A549 (cell line): ENCODE measurements at regions not wholly inside any gene's neighbourhood (a gene's known extent, or its start where the extent isn't known, plus 50 kb on each side); places are given as distances from the start of the nearest gene placed in this dataset.

ENCODE experiments used
- EP300 ChIP-seq, 2 experiments: fragments of >200 bp; sonication (Bioruptor Twin); formaldehyde crosslinking; IDR thresholded peaks; 2 replicates in 1 of 2; 3 replicates in 1 of 2; pipeline ENCODE4 v1.6.1; 2016 to 2017
- GATA3 ChIP-seq: IDR thresholded peaks from 2 replicates; pipeline ENCODE4 v1.6.1; 2012; ENCODE audit warnings: borderline replicate concordance
- HDAC2 ChIP-seq: fragments of 200-600 bp; sonication (generic); IDR thresholded peaks from 2 replicates; pipeline ENCODE4 v1.6.1; 2016
- JUN ChIP-seq, 2 experiments: fragments of >200 bp; sonication (Bioruptor Twin); formaldehyde crosslinking; IDR thresholded peaks; 2 replicates in 1 of 2; 3 replicates in 1 of 2; pipeline ENCODE4 v1.6.1; 2016 to 2017
- POLR2A ChIP-seq: IDR thresholded peaks from 2 replicates; pipeline ENCODE4 v1.6.1; 2012; ENCODE audit warnings: mild to moderate bottlenecking, low read length
- RAD21 ChIP-seq, 2 experiments: fragments of >200 bp in 1 of 2; sonication (Bioruptor Twin) in 1 of 2; formaldehyde crosslinking in 1 of 2; IDR thresholded peaks in 1 of 2; conservative IDR thresholded peaks in 1 of 2; 2 replicates in 1 of 2; 3 replicates in 1 of 2; pipeline ENCODE4 v1.6.1; 2012 to 2018; ENCODE audit warnings: inconsistent platforms in 1 of 2
- RFX5 ChIP-seq: fragments of 450-650 bp; IDR thresholded peaks from 2 replicates; pipeline ENCODE4 v1.7.1; 2014; ENCODE audit warnings: antibody characterized with exemption, mild to moderate bottlenecking, moderate library complexity
- TF ChIP-seq, protein P1 (sequence below): IDR thresholded peaks from 2 replicates; pipeline ENCODE4 v1.6.1; 2012
- TF ChIP-seq, protein P2 (sequence below): fragments of >200 bp; sonication (Bioruptor Twin); formaldehyde crosslinking; IDR thresholded peaks from 3 replicates; pipeline ENCODE4 v1.5.1; 2016

DNA sequence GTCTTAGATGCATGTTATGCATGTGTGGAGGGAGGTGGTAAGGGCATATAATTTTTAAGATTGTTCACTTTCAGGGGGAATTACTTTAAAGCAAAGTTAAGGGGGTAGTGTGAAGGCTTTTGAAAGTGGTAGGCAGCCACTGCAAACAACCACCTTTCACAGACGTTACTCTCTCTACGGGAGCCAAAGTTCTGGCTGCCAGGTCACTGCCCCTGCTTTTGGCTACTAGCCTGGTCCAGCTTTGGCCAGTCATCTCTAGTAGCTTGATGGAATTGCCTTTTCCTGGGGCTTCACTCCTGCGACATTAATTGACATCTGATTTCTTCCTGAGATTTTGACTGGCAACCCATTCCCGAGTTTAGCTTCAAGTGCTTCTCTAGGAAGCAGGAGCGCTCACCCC is 397.5 kb downstream of the CDH11 start:
- TF ChIP-seq JUN (IDR thresholded peaks at IDR 0.05) (no peak), HDAC2 (no peak), RAD21 (conservative IDR thresholded peaks at IDR 0.05 in 1 of 2, IDR thresholded peaks at IDR 0.05 in 1 of 2) (no peak), EP300 (IDR thresholded peaks at IDR 0.05) (no peak), GATA3 (no peak), POLR2A (no peak), RFX5 (no peak)
- TF ChIP-seq, protein P1, sequence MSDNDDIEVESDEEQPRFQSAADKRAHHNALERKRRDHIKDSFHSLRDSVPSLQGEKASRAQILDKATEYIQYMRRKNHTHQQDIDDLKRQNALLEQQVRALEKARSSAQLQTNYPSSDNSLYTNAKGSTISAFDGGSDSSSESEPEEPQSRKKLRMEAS = no peak
- TF ChIP-seq, protein P2, sequence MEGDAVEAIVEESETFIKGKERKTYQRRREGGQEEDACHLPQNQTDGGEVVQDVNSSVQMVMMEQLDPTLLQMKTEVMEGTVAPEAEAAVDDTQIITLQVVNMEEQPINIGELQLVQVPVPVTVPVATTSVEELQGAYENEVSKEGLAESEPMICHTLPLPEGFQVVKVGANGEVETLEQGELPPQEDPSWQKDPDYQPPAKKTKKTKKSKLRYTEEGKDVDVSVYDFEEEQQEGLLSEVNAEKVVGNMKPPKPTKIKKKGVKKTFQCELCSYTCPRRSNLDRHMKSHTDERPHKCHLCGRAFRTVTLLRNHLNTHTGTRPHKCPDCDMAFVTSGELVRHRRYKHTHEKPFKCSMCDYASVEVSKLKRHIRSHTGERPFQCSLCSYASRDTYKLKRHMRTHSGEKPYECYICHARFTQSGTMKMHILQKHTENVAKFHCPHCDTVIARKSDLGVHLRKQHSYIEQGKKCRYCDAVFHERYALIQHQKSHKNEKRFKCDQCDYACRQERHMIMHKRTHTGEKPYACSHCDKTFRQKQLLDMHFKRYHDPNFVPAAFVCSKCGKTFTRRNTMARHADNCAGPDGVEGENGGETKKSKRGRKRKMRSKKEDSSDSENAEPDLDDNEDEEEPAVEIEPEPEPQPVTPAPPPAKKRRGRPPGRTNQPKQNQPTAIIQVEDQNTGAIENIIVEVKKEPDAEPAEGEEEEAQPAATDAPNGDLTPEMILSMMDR = no peak
